Motor neuron (in vitro differentiated cells): ENCODE measurements at regions not wholly inside any gene's neighbourhood (a gene's known extent, or its start where the extent isn't known, plus 50 kb on each side); places are given as distances from the start of the nearest gene placed in this dataset.

ENCODE experiments used
- ATAC-seq, 8 experiments: fragments of 200-7000 bp; cut with Tn5 transposase; replicated peaks in 6 of 8; 2 replicates each; pipeline ENCODE4 v1.8.0; 2021; ENCODE audit warnings: mild to moderate bottlenecking in 8 of 8, moderate library complexity in 8 of 8
- H3K27ac ChIP-seq, 2 donors: fragments of 250-450 bp; sonication (Bioruptor Pico); 2 replicates each; pipeline ENCODE4 v1.9.0; 2021; ENCODE audit warnings: antibody characterized with exemption in 2 of 2, mild to moderate bottlenecking in 2 of 2, moderate library complexity in 1 of 2
- H3K4me1 ChIP-seq, 2 donors: fragments of 250-450 bp; sonication (Bioruptor Pico); replicated peaks in 1 of 2; 2 replicates each; pipeline ENCODE4 v1.6.1; 2021; ENCODE audit warnings: antibody characterized with exemption in 2 of 2, mild to moderate bottlenecking in 2 of 2, moderate library complexity in 1 of 2
- H3K4me3 ChIP-seq, 5 donors: fragments of 250-450 bp; sonication (Bioruptor Pico); 2 replicates each; pipeline ENCODE4 v1.9.0; 2021; ENCODE audit warnings: antibody characterized with exemption in 5 of 5, mild to moderate bottlenecking in 5 of 5, moderate library complexity in 4 of 5
- WGBS, 10 experiments: fragments of 450-650 bp; shearing (Covaris generic); methylation state at CpG; one replicate each; pipeline ENCODE4 v1.0.0; 2022; 5-methylcytosine and 5-hydroxymethylcytosine counted together
- in situ Hi-C, 9 experiments: fragments of 400-800 bp; cut with MboI; loops; one replicate each; pipeline ENCODE4 v1.15.0; 2021; ENCODE audit warnings: low sequenced_read_pairs in 9 of 9, low pct_unique_long_range_greater_than_20kb in 2 of 9; ENCODE audit not compliant: unreplicated experiment in 9 of 9

DNA sequence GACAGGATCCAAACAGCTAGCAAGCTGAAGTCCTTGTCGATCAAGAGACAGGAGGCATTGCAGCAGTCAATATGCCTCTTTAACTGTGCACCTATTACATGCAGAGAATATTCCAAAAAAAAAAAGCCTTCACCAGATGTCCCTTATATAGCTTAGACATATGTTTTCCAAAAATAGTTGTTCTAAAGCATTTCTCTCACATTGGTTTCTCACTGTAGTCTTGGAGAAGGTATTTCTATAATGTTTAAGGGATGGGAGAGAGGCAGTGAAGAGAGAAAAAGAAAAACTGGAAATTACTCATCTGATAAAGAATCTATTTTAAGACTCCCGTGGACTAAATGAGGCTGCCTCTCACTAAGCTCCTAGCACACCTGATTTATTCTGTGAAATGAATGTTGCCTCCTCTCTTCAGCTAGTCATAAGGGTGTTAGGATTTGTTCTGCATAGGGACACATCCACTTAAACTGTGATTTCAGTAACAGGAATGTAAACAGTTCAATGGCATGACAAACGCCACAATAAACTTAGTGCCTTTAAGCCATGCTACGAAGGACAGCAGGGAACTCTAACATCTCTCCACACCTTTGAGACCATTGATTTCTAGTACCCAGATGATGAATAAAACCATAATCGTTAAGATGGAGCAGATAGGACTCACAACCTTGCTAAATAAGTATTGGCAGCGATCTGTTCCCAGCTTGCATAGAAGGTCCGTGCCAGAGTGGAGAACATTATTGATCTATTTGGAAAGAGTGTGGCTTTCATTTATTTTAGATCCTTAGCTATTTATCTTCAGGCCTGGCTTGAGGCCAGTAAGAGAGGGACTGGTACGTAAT lies 98.6 kb upstream of the NCK2 start:
- Histone ChIP-seq H3K4me3 (no peak overlapping the region), H3K27ac (no peak overlapping the region), H3K4me1 (peaks cover 0 to 19% of the 10 kb centered on the region in 2 donors)
- in situ Hi-C loops: no loop called here
- peak in 1 of 8 experiments; percentile 25 for ATAC-seq
- WGBS, 10 experiments: 47 to 87% (median 70%) methylated on average over 1 to 8 of the region's 8 CpGs

DNA sequence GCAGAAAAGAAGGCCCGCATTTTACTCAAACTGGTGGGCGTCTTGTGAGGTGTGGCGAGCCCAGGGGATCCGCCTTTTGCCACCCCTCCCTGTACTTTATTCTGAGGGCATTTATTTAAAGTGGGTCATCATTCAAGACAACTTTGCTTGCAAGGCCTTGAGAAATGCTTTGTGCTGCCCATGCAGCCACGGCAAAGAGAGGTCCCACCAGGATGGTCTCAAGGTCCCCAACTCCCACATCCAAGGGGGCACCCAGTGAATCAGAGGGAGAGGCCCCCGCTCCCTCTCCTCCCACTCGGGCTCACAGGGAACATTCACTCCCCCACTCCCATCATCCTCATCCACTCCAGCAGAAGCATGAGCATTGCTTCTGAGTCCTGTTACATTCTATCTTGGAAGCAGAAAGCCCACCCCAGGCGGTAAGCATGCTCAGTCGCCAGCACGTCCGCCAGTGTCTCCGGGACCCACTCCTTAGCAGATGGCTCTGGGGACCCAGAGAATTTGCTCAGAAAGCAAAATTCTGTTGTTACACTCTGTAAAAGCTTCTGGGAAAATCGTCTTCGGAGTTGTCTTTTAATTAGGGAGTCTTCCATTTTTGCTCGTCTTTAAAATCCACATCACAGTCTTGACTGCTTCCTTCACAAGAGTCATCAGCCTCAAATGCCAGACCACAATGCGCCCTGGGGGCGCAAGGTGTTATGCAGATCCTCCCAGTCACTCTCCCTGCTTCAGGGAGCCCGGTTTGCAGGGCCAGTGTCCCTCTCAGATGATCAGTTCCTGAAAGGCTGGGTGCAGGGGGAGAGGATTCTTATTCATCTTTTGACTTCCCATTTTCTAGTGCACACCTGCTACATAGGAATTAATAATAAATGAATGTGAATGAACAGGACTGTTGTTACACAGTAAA lies 99.4 kb upstream of the NCK2 start:
- H3K4me1 ChIP-seq: peaks cover 0 to 19% of the 10 kb centered on the region in 2 donors
- no peak overlapping the region for H3K4me3 ChIP-seq
- WGBS, 10 experiments: 37 to 95% (median 83%) methylated on average over 1 to 10 of the region's 18 CpGs; no CpG with 5 or more reads in 1 of the 10 experiments
- ATAC-seq: no peak
- in situ Hi-C loops: no loop called here
- no peak overlapping the region for H3K27ac ChIP-seq

DNA sequence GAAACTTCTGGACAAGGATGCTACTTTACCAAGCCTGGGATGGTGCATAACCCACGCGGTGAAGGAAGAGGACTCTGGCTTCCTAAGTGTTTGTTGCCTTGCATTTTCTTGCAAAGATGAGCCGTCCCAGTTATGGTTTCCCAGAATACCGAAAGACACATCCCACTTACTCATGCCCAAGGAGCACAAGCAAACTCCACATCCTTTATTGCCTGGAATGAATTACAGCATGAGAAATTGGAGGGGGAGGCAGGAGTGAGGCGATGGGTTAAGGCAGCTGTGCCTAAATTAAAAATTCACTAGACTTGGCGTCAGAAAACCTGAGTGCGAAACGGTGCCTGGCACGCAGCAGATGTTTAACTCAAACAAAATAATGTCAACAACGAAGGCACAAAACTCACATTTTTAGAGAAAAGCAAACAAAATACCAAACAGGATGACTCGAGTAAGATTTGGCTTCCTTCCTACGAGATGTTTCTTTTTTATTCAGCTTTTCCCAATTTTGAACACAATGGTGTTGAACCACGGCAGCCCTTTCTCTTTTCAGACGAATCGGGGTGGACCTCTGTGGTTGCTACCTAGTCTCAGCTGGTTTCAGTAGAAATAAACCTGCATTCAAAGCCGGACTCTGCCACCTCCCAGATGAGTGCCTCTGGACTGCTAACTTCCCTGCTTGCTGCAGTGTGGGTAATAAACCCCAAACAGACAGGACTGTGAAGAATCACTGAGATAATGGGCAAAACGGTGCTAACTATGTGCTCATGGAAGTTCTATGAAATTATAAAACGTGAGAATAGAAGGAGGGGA lies 100.3 kb upstream of the NCK2 start:
- no peak overlapping the region for H3K27ac ChIP-seq
- no peak overlapping the region for H3K4me3 ChIP-seq
- peaks cover 0 to 19% of the 10 kb centered on the region in 2 donors for H3K4me1 ChIP-seq
- in situ Hi-C loops: no loop called here
- 4 to 100% (median 72%) methylated on average over 2 to 18 of the region's 18 CpGs for WGBS, 10 experiments
- ATAC-seq: peak in 4 of 8 experiments; percentile 51 to 70 (median 56)

DNA sequence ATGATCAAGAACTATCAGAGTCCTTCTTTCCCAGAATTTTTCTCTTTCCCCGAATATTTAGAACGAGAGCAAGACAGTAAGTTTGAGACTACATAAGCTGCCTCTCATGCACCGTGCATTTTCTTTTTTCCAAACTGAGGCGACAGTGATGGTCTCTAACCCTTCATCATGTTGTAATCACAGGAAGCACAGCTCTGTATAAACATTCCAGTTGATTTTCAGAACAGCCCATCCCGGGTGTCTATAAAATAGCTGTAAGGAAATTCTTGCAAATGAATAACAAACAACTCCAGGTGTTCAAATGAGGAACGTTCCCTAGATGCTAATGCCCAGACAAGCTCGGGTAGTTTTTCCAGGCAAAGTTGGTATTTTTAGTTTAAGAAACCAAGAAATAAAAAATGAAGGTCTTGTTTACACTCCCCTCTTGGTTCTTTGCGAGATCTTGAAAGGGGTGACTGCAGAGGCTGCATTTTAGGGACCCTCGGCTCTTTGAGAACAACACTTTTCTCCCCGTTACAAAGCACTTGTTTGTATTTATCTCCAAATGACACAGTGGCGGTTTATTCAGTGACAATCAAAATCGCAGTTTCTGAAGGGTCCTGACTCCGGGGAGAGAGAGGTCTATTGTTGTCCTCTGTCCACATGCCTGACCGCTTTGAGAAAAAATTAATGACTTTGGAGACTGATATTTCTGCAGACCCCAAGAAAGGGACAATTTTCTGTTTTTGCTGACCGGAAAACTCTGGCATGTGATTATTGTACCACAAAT lies 101.1 kb upstream of the NCK2 start:
- H3K27ac ChIP-seq: no peak overlapping the region
- in situ Hi-C loops: no loop called here
- H3K4me3 ChIP-seq: no peak overlapping the region
- H3K4me1 ChIP-seq: peaks cover 0 to 19% of the 10 kb centered on the region in 2 donors
- ATAC-seq: peak in 1 of 8 experiments; percentile 48
- WGBS, 10 experiments: 30 to 76% (median 63%) methylated on average over 2 to 15 of the region's 15 CpGs

DNA sequence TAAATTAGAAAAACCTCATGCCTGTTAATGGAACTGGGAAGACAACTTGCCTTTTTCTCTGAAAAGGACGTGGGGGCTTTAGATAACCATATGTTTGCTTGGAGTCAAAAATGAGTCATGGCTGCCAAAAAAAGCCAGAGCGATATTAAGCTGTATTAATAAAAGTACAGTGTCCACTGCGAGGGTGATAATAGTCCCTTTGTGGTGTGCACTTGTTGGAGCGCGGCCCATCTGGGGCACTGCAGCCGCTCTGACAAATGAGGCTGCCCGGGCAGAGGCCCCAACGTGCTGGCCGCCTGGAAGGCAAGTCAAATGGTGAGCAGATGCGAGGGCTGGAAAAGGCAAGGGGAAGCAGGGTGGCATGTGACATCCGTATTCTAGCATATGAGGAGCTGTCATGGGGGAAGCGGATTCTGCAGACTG lies 103.3 kb upstream of the NCK2 start:
- in situ Hi-C loops: no loop called here
- H3K4me3 ChIP-seq: no peak overlapping the region
- ATAC-seq: peak in 5 of 8 experiments; percentile 63 to 89 (median 82)
- peaks cover 0 to 19% of the 10 kb centered on the region in 2 donors for H3K4me1 ChIP-seq
- WGBS, 10 experiments: 17 to 75% (median 68%) methylated on average over 3 to 10 of the region's 12 CpGs; no CpG with 5 or more reads in 1 of the 10 experiments
- no peak overlapping the region for H3K27ac ChIP-seq

DNA sequence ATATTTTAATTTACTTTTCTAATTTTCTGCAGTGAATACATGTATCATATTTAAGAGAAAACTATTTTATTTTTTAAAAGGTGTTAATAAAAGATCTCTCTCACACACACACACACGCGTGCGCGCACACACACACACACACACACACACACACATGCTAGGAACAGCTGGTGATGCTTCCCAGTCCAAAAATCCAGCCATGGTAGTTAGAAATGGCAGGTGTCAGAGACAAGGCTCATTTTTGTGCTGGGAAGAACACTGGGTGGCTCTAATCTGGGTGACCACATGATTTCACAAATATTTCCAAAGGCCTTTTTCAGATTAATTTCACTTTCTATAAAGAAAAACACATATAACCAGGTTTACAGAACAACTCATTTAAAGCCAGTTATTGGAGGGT lies 104.5 kb upstream of the NCK2 start:
- WGBS, 10 experiments: 60 to 100% (median 88%) methylated on average over 1 to 4 of the region's 4 CpGs; no CpG with 5 or more reads in 1 of the 10 experiments
- no peak for ATAC-seq
- H3K4me1 ChIP-seq: peaks cover 0 to 19% of the 10 kb centered on the region in 2 donors
- H3K4me3 ChIP-seq: no peak overlapping the region
- in situ Hi-C loops: no loop called here
- no peak overlapping the region for H3K27ac ChIP-seq

DNA sequence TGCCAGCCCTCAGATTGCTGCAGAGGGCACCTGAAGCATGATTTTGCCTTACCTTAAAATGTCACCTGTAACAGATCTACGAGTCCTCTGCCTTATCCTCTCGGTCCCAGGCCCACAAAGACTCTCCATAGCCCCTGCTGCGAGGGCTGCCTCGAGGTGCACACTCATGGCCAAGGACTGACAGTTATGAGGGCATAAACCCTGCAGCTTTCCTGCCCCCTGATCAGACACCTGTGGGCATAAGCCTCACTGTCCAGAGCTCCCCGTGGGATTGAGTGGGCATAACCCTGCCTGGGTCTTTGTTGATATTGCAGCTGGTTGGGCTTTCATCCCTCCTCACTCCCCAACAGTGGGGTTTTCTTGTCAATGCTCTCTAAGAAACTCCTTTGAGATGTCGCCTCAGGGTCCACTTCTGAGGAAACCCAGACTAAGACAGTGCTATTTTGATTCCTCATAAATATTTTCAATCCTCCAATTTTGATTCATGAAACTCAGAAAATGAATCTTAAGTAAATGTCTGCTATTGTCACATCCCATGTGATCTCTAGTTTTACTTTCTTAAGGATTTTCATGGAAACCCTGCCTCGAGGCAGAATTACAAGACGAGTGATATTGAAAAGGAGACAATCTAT lies 108.5 kb upstream of the NCK2 start:
- in situ Hi-C loops: no loop called here
- ATAC-seq: no peak
- Histone ChIP-seq H3K4me3 (no peak overlapping the region), H3K27ac (no peak overlapping the region), H3K4me1 (peaks cover under 1 to 13% of the 10 kb centered on the region in 2 donors)
- 58 to 97% (median 68%) methylated on average over 2 to 6 of the region's 8 CpGs; no CpG with 5 or more reads in 4 of the 10 experiments for WGBS, 10 experiments

DNA sequence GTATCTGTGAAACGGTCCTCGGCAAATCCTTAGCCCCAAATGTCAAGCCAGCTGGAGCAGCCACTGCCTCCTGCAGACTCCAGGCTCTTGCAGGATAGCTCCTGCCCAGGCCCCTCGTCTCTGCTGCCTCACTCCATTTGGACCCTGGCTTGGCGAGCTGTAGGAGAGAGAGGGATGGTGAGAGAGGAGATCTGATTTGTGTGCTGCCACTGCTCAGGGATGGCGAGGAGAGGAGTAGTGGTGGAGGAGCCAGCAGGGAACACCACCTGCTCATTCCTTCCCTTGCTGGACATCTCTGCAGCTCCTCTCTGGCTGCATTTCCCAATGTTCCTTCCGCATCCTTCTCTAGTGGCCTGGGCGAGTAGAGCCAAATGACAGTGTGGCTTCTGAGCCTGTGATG lies 109.1 kb upstream of the NCK2 start:
- ATAC-seq: no peak
- Histone ChIP-seq H3K27ac (no peak overlapping the region), H3K4me3 (no peak overlapping the region), H3K4me1 (peaks cover 0 to 16% of the 10 kb centered on the region in 2 donors)
- in situ Hi-C loops: no loop called here
- 37 to 100% (median 73%) methylated on average over 1 to 5 of the region's 7 CpGs; no CpG with 5 or more reads in 3 of the 10 experiments for WGBS, 10 experiments

DNA sequence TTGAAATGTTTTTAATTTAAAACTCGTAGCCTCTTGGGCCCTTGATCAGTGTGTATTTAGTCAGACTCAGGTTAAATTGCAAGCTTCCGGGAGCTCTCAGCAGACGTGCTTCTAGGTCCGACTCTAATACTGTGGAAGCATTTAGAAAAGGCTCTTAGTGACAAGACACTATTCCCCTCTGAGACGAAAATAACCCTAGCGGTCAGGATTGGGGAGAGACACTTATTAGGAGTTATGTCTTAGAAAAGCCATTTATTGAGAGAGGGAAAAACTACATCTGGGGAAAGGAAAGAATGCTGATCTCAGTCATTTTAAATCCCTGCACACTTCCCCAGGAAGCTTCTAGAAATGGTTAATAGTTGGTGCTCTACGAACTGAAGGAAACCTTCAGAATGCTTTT lies 110.5 kb upstream of the NCK2 start:
- peaks cover 0 to 16% of the 10 kb centered on the region in 2 donors for H3K4me1 ChIP-seq
- H3K4me3 ChIP-seq: no peak overlapping the region
- WGBS, 10 experiments: 0 to 85% (median 63%) methylated on average over 1 to 6 of the region's 7 CpGs
- ATAC-seq: peak in 2 of 8 experiments; percentile 30 to 74
- in situ Hi-C loops: no loop called here
- H3K27ac ChIP-seq: no peak overlapping the region

DNA sequence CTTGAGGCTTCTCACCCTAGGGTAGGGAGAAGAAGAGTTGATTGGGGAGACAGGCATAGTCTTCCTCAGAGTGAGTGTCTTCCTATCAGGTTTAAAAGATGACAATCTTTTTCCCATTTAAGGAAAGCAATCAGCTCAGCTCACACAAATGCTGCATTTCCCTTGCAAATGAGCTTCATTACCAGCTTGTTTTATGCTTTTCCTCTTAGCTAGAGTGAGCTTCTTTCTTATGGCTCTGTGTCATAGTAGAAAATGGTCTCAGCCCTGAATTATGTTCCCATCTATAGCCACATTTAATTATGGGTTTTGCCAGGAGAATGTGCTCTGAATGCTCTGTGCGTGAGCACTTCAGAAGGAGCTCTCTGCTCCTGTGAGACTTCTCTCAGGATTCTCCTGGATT lies 112.8 kb upstream of the NCK2 start:
- H3K4me1 ChIP-seq: peaks cover 0 to 16% of the 10 kb centered on the region in 2 donors
- in situ Hi-C loops: no loop called here
- peak; percentile 25 to 87 (median 60) for ATAC-seq
- WGBS, 10 experiments: 17 to 63% (median 42%) methylated on average over 1 of the region's 1 CpG; no CpG with 5 or more reads in 6 of the 10 experiments
- H3K4me3 ChIP-seq: no peak overlapping the region
- no peak overlapping the region for H3K27ac ChIP-seq

DNA sequence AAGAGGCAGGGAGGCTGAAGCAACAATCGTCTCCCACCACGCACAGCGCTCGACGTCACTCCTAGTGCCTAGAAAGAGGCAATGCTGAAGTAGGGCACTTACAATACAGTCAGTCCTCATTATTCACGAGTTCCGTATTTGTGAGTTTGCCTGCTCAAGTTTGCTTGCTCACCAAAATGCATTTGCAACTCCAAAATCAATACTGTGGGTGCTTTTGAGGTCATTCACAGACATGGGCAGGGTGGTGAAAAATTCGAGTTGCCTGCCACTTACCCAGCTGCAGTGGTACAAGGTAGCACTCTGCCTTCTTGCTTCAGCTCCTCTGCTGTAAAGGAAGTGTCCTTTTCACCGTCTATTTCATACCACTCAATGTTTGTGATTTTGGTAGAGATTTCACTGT lies 113.7 kb upstream of the NCK2 start:
- in situ Hi-C loops: no loop called here
- 57 to 90% (median 78%) methylated on average over 1 to 8 of the region's 9 CpGs; no CpG with 5 or more reads in 2 of the 10 experiments for WGBS, 10 experiments
- Histone ChIP-seq H3K27ac (no peak overlapping the region), H3K4me3 (no peak overlapping the region), H3K4me1 (peaks cover 2 to 16% of the 10 kb centered on the region in 2 donors)
- ATAC-seq: no peak
